OCI-LY1 (cell line): ENCODE measurements at regions not wholly inside any gene's neighbourhood (a gene's known extent, or its start where the extent isn't known, plus 50 kb on each side); places are given as distances from the start of the nearest gene placed in this dataset.
"Not testable (repeated sequence)": the region's sequence is repeated elsewhere in the genome, so short reads cannot be mapped to it uniquely, and the experiment has no call there.

ENCODE experiments used
- H2AFZ ChIP-seq: fragments of 200-600 bp; sonication (generic), shearing (Covaris generic); 2 replicates; pipeline ENCODE4 v1.6.0; 2014; ENCODE audit warnings: antibody characterized with exemption, mild to moderate bottlenecking, low read length
- H3F3A ChIP-seq: fragments of 200-600 bp; sonication (generic), shearing (Covaris generic); 2 replicates; pipeline ENCODE4 v1.6.0; 2014; ENCODE audit warnings: mild to moderate bottlenecking, antibody characterized with exemption, low read length, moderate library complexity; ENCODE audit not compliant: insufficient read depth
- H3K27ac ChIP-seq: fragments of 200-600 bp; sonication (generic); 2 replicates; pipeline ENCODE4 v1.5.1; 2014; ENCODE audit warnings: low read length, mixed run types, mild to moderate bottlenecking, low read depth; ENCODE audit not compliant: poor library complexity, severe bottlenecking
- H3K27me3 ChIP-seq: fragments of 200-600 bp; sonication (generic); 2 replicates; pipeline ENCODE4 v1.6.0; 2014; ENCODE audit warnings: antibody characterized with exemption, mild to moderate bottlenecking, low read length, moderate library complexity; ENCODE audit not compliant: insufficient read depth
- H3K36me3 ChIP-seq: fragments of 200-600 bp; sonication (generic); 2 replicates; pipeline ENCODE4 v1.6.1; 2014; ENCODE audit warnings: mild to moderate bottlenecking, antibody characterized with exemption, low read length, moderate library complexity, mixed read lengths; ENCODE audit not compliant: insufficient read depth
- H3K4me1 ChIP-seq: fragments of 200-600 bp; sonication (generic); 2 replicates; pipeline ENCODE4 v1.5.1; 2014; ENCODE audit warnings: mild to moderate bottlenecking, low read length, moderate library complexity; ENCODE audit not compliant: insufficient read depth, severe bottlenecking
- H3K4me2 ChIP-seq: fragments of 200-600 bp; sonication (generic), shearing (Covaris generic); 2 replicates; pipeline ENCODE4 v1.6.1; 2014; ENCODE audit warnings: low read length
- H3K4me3 ChIP-seq: fragments of 200-600 bp; sonication (generic); 2 replicates; pipeline ENCODE4 v1.5.1; 2014; ENCODE audit warnings: low read length, low read depth, mild to moderate bottlenecking, mixed read lengths; ENCODE audit not compliant: poor library complexity, severe bottlenecking
- H3K79me2 ChIP-seq: fragments of 200-600 bp; shearing (Covaris generic); 2 replicates; pipeline ENCODE4 v1.6.1; 2016; ENCODE audit warnings: mixed run types, low read length, mixed read lengths; ENCODE audit not compliant: insufficient read depth
- H3K9ac ChIP-seq: fragments of 200-600 bp; sonication (generic), shearing (Covaris generic); 2 replicates; pipeline ENCODE4 v1.6.1; 2014; ENCODE audit warnings: mild to moderate bottlenecking, low read length, mixed read lengths
- H3K9me2 ChIP-seq: fragments of 200-600 bp; sonication (generic), shearing (Covaris generic); 2 replicates; pipeline ENCODE4 v1.6.1; 2014; ENCODE audit warnings: low read depth, mild to moderate bottlenecking, low read length, mixed read lengths
- H3K9me3 ChIP-seq: fragments of 200-600 bp; shearing (Covaris generic); 2 replicates; pipeline ENCODE4 v1.6.1; 2014; ENCODE audit warnings: low read length, mixed read lengths
- H4K20me1 ChIP-seq: fragments of 200-600 bp; sonication (generic), shearing (Covaris generic); 2 replicates; pipeline ENCODE4 v1.6.0; 2016; ENCODE audit warnings: mild to moderate bottlenecking, low read length; ENCODE audit not compliant: insufficient read depth
- EZH2 ChIP-seq: fragments of 200-600 bp; sonication (generic), shearing (Covaris generic); IDR thresholded peaks from 2 replicates; pipeline ENCODE4 v1.8.0; 2017; ENCODE audit warnings: borderline replicate concordance, mixed run types, mild to moderate bottlenecking, antibody characterized with exemption, low read length, moderate library complexity, mixed read lengths
- TF ChIP-seq, protein P1 (sequence below): fragments of 200-600 bp; sonication (generic), shearing (Covaris generic); IDR thresholded peaks from 2 replicates; pipeline ENCODE4 v1.5.1; 2017; ENCODE audit warnings: mild to moderate bottlenecking, antibody characterized with exemption, low read length, moderate library complexity, mixed read lengths

DNA sequence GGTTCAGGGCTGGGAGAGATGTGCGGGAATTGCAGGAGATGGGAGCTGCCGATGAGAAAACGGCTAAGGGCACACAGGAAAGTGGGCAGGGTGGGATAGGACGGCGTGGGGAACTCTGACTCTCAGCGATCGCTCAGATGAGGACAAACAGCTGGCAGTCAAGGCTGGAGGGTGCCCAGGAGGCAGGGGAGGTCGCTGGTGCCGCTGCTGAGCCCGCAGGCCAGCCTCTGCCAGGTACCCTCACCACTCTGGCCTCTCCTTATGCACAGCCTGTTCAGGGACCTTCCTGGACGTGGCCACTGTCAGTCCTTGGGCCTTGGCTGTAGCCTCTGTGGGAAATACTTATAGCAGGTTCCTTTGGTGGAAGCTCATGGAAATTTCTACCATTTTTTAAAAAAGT, 308.6 kb downstream of the TEX29 start:
- Histone ChIP-seq H3K4me2 (no peak overlapping the region), H2AFZ (no peak overlapping the region), H3K27ac (no peak overlapping the region), H3K36me3 (no peaks in the 10 kb centered on the region), H4K20me1 (no peaks in the 10 kb centered on the region), H3K79me2 (no peaks in the 10 kb centered on the region), H3K27me3 (no peaks in the 10 kb centered on the region; the same call in 1 of the 2 replicates), H3K9me2 (no peaks in the 10 kb centered on the region), H3K4me3 (no peak overlapping the region), H3F3A (no peaks in the 10 kb centered on the region), H3K4me1 (no peaks in the 10 kb centered on the region), H3K9ac (no peak overlapping the region), H3K9me3 (no peaks in the 10 kb centered on the region)
- TF ChIP-seq, protein P1, sequence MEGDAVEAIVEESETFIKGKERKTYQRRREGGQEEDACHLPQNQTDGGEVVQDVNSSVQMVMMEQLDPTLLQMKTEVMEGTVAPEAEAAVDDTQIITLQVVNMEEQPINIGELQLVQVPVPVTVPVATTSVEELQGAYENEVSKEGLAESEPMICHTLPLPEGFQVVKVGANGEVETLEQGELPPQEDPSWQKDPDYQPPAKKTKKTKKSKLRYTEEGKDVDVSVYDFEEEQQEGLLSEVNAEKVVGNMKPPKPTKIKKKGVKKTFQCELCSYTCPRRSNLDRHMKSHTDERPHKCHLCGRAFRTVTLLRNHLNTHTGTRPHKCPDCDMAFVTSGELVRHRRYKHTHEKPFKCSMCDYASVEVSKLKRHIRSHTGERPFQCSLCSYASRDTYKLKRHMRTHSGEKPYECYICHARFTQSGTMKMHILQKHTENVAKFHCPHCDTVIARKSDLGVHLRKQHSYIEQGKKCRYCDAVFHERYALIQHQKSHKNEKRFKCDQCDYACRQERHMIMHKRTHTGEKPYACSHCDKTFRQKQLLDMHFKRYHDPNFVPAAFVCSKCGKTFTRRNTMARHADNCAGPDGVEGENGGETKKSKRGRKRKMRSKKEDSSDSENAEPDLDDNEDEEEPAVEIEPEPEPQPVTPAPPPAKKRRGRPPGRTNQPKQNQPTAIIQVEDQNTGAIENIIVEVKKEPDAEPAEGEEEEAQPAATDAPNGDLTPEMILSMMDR = no peak
- no peak for TF ChIP-seq EZH2

DNA sequence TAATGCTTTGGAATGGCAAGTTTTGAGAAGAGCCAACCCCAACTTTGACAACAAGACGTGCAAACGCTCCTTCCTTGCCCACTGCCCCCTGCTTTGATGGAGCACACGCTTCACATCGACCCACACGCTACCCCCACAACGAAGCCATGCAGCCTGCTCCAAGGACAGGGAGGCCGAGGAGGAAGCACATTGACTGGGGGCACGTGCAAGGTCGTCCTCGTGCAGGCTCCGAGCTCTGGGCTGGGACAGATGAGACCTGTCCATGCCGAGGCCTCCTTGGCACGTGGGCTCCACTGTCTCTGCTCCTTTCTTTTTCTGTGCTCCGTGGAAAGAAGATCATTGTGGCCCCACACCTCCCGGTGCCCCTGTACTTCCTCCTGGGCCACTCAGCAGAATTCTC, 309.0 kb downstream of the TEX29 start:
- Histone ChIP-seq H3K36me3 (no peaks in the 10 kb centered on the region), H4K20me1 (no peaks in the 10 kb centered on the region), H3K27me3 (no peaks in the 10 kb centered on the region; the same call in 1 of the 2 replicates), H3K79me2 (no peaks in the 10 kb centered on the region), H3K9me3 (no peaks in the 10 kb centered on the region), H3K4me1 (no peaks in the 10 kb centered on the region), H3K4me3 (no peak overlapping the region), H3F3A (no peaks in the 10 kb centered on the region), H3K4me2 (no peak overlapping the region), H2AFZ (no peak overlapping the region), H3K9ac (no peak overlapping the region), H3K9me2 (no peaks in the 10 kb centered on the region), H3K27ac (no peak overlapping the region)
- TF ChIP-seq EZH2 = no peak
- TF ChIP-seq, protein P1 = no peak

DNA sequence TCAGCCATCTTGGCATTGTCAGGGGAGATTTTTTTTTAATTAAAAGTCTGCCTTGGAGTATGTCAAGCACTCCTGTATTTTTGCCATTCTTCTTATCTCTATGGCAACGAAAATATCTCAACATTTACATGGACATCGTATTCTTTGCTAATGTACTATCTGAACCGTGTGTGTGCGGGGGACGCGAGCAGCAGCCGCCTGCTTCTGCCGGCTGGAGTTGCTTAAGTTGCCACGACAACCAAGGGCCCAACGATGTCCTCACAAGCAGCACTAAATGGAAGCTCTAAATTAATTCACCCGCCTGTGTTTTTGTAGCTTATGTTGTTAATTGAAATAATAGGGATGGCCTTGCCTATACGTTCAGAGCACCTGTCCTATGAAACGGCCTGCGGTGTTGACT, 309.5 kb downstream of the TEX29 start:
- Histone ChIP-seq H3K4me3 (no peak overlapping the region), H2AFZ (no peak overlapping the region), H3K9me3 (no peaks in the 10 kb centered on the region), H3K4me2 (no peak overlapping the region), H3K27me3 (no peaks in the 10 kb centered on the region; the same call in 1 of the 2 replicates), H3K9me2 (no peaks in the 10 kb centered on the region), H3K9ac (no peak overlapping the region), H3K79me2 (no peaks in the 10 kb centered on the region), H3K36me3 (no peaks in the 10 kb centered on the region), H4K20me1 (no peaks in the 10 kb centered on the region), H3K4me1 (no peaks in the 10 kb centered on the region), H3K27ac (no peak overlapping the region), H3F3A (no peaks in the 10 kb centered on the region)
- no peak for TF ChIP-seq EZH2

DNA sequence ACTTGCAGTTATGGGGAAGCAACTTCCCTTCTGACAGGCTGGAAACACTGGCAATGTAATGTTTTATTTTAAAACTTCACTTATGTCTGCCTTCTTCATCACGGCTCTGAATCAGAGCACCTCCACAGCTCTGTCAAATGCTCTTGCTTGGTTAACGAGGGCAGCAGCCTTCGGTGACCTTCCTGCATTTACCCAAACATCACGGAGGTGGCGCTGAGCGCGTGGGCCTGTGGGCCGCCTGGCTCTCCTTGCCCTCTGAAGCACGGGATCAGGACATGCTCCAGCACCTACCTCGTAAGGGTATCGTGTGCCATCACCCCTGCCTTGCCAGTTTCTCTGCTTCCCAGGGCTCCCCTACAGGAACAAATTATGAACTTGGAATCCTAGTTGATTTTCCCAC, 310.0 kb downstream of the TEX29 start:
- Histone ChIP-seq H3K9me3 (no peaks in the 10 kb centered on the region), H3K9me2 (no peaks in the 10 kb centered on the region), H3K36me3 (no peaks in the 10 kb centered on the region), H3K9ac (no peak overlapping the region), H3K27me3 (no peaks in the 10 kb centered on the region; the same call in 1 of the 2 replicates), H3K27ac (no peak overlapping the region), H3K4me3 (no peak overlapping the region), H3K4me1 (no peaks in the 10 kb centered on the region), H3F3A (no peaks in the 10 kb centered on the region), H4K20me1 (no peaks in the 10 kb centered on the region), H2AFZ (no peak overlapping the region), H3K4me2 (no peak overlapping the region), H3K79me2 (no peaks in the 10 kb centered on the region)
- TF ChIP-seq EZH2 = no peak
- TF ChIP-seq, protein P1 = no peak

DNA sequence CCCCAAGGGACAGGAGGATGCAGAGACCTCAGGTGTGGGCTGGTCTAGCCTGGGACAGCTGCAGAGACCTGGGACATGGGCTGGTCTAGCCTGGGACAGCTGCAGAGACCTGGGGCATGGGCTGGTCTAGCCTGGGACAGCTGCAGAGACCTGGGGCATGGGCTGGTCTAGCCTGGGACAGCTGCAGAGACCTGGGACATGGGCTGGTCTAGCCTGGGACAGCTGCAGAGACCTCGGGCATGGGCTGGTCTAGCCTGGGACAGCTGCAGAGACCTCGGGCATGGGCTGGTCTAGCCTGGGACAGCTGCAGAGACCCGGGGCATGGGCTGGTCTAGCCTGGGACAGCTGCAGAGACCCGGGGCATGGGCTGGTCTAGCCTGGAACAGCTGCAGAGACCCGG, 310.8 kb downstream of the TEX29 start:
- H3K36me3 ChIP-seq, H3K4me2 ChIP-seq, H4K20me1 ChIP-seq, H3K9ac ChIP-seq, H3K9me3 ChIP-seq, H3K4me1 ChIP-seq, H2AFZ ChIP-seq, H3K4me3 ChIP-seq, H3K27ac ChIP-seq, H3F3A ChIP-seq, H3K9me2 ChIP-seq, H3K27me3 ChIP-seq, H3K79me2 ChIP-seq: not testable (repeated sequence)
